WTC11 (cell line): ENCODE measurements at regions not wholly inside any gene's neighbourhood (a gene's known extent, or its start where the extent isn't known, plus 50 kb on each side); places are given as distances from the start of the nearest gene placed in this dataset.

Source experiments
- ATAC-seq: fragments of 200-7000 bp; cut with Tn5 transposase; 2 replicates; pipeline ENCODE4 v1.10.0; 2021; ENCODE audit warnings: mild to moderate bottlenecking, moderate library complexity
- CTCF ChIA-PET: fragments of 300-600 bp; sonication (Branson Sonifier 250); formaldehyde crosslinking; loops from one replicate; lab custom pipeline; 2021; ENCODE audit warnings: antibody characterized with exemption; lab: Charles Lee
- POLR2A ChIA-PET: fragments of 350-600 bp; sonication (Branson Sonifier 250); formaldehyde crosslinking; loops from one replicate; lab custom pipeline; 2021; ENCODE audit warnings: antibody characterized with exemption; lab: Charles Lee
- DNase-seq: peaks from one replicate; pipeline ENCODE4 v3.0.0; 2021; ENCODE audit warnings: low spot score
- H3K27ac Mint-ChIP-seq: 2 replicates; pipeline ENCODE4 v1.8.0; 2021; ENCODE audit warnings: mixed read lengths
- H3K27me3 Mint-ChIP-seq: 2 replicates; pipeline ENCODE4 v1.8.0; 2021; ENCODE audit warnings: low read depth, mild to moderate bottlenecking, moderate library complexity, mixed read lengths
- H3K36me3 Mint-ChIP-seq: 2 replicates; pipeline ENCODE4 v1.8.0; 2021; ENCODE audit warnings: mixed read lengths
- H3K4me1 Mint-ChIP-seq: 2 replicates; pipeline ENCODE4 v1.8.0; 2022; ENCODE audit warnings: mixed read lengths
- H3K4me3 Mint-ChIP-seq: 2 replicates; pipeline ENCODE4 v1.8.0; 2021; ENCODE audit warnings: mild to moderate bottlenecking, moderate library complexity, mixed read lengths
- H3K9me3 Mint-ChIP-seq: 2 replicates; pipeline ENCODE4 v1.8.0; 2021; ENCODE audit warnings: mixed read lengths
- CDX4 ChIP-seq: fragments of 250-450 bp; sonication (Bioruptor Pico); IDR thresholded peaks from 2 replicates; pipeline ENCODE4 v1.9.0; 2021; ENCODE audit warnings: moderate library complexity, mild to moderate bottlenecking, inconsistent platforms, borderline replicate concordance
- CREB1 ChIP-seq: sonication (generic); formaldehyde crosslinking; IDR thresholded peaks from 2 replicates; pipeline ENCODE4 v1.8.0; 2023; ENCODE audit warnings: mild to moderate bottlenecking, missing genetic modification reagents
- ELF4 ChIP-seq: sonication (generic); formaldehyde crosslinking; IDR thresholded peaks from 2 replicates; pipeline ENCODE4 v1.8.1; 2022; ENCODE audit warnings: low read depth, mild to moderate bottlenecking, moderate library complexity, missing genetic modification reagents
- ESRRA ChIP-seq: sonication (generic); formaldehyde crosslinking; IDR thresholded peaks from 2 replicates; pipeline ENCODE4 v1.8.1; 2022; ENCODE audit warnings: mild to moderate bottlenecking, missing genetic modification reagents, borderline replicate concordance
- FOXP1 ChIP-seq: sonication (generic); formaldehyde crosslinking; IDR thresholded peaks from 2 replicates; pipeline ENCODE4 v1.8.0; 2022; ENCODE audit warnings: missing genetic modification reagents, mild to moderate bottlenecking, moderate library complexity, borderline replicate concordance
- GRHL2 ChIP-seq: fragments of 250-450 bp; sonication (Bioruptor Pico); IDR thresholded peaks from 2 replicates; pipeline ENCODE4 v1.8.0; 2022; ENCODE audit warnings: mild to moderate bottlenecking, moderate library complexity; ENCODE audit not compliant: insufficient replicate concordance, severe bottlenecking
- GTF2I ChIP-seq: fragments of 250-450 bp; sonication (Bioruptor Pico); conservative IDR thresholded peaks from 2 replicates; pipeline ENCODE4 v1.4.0; 2021; ENCODE audit warnings: mild to moderate bottlenecking
- JAZF1 ChIP-seq: fragments of 250-450 bp; sonication (Bioruptor Pico); IDR thresholded peaks from 2 replicates; pipeline ENCODE4 v1.9.0; 2021; ENCODE audit warnings: moderate library complexity, mild to moderate bottlenecking, inconsistent platforms
- MAX ChIP-seq: sonication (generic); formaldehyde crosslinking; IDR thresholded peaks from 2 replicates; pipeline ENCODE4 v1.8.0; 2022; ENCODE audit warnings: mild to moderate bottlenecking, missing genetic modification reagents
- OVOL2 ChIP-seq: fragments of 250-450 bp; sonication (Bioruptor Pico); IDR thresholded peaks from 2 replicates; pipeline ENCODE4 v1.9.0; 2021; ENCODE audit warnings: mild to moderate bottlenecking, borderline replicate concordance
- SMAD4 ChIP-seq: sonication (generic); formaldehyde crosslinking; IDR thresholded peaks from 2 replicates; pipeline ENCODE4 v1.8.0; 2022; ENCODE audit warnings: mild to moderate bottlenecking, missing genetic modification reagents
- TCF7 ChIP-seq: sonication (generic); formaldehyde crosslinking; IDR thresholded peaks from 2 replicates; pipeline ENCODE4 v1.8.0; 2022; ENCODE audit warnings: mild to moderate bottlenecking, low read depth, missing genetic modification reagents, moderate library complexity
- TEAD4 ChIP-seq: sonication (generic); formaldehyde crosslinking; IDR thresholded peaks from 2 replicates; pipeline ENCODE4 v1.8.0; 2022; ENCODE audit warnings: mild to moderate bottlenecking, missing genetic modification reagents
- ZMAT4 ChIP-seq: fragments of 250-450 bp; sonication (Bioruptor Pico); IDR thresholded peaks from 2 replicates; pipeline ENCODE4 v1.9.0; 2021; ENCODE audit warnings: mild to moderate bottlenecking
- ZNF232 ChIP-seq: sonication (generic); formaldehyde crosslinking; IDR thresholded peaks from 2 replicates; pipeline ENCODE4 v1.8.0; 2022; ENCODE audit warnings: mild to moderate bottlenecking, missing genetic modification reagents
- TF ChIP-seq, protein P1 (sequence below): sonication (generic); formaldehyde crosslinking; IDR thresholded peaks from 2 replicates; pipeline ENCODE4 v1.8.1; 2023; ENCODE audit warnings: mild to moderate bottlenecking, missing genetic modification reagents, moderate library complexity
- TF ChIP-seq, protein P2 (sequence below): sonication (generic); formaldehyde crosslinking; IDR thresholded peaks from 2 replicates; pipeline ENCODE4 v1.8.1; 2022; ENCODE audit warnings: missing genetic modification reagents, borderline replicate concordance
- TF ChIP-seq, protein P3 (sequence below): sonication (generic); formaldehyde crosslinking; IDR thresholded peaks from 2 replicates; pipeline ENCODE4 v1.8.1; 2022; ENCODE audit warnings: mild to moderate bottlenecking, missing genetic modification reagents, moderate library complexity, borderline replicate concordance
- TF ChIP-seq, protein P4 (sequence below): fragments of 250-450 bp; sonication (Bioruptor Pico); IDR thresholded peaks from 2 replicates; pipeline ENCODE4 v1.8.0; 2021; ENCODE audit warnings: mild to moderate bottlenecking

DNA sequence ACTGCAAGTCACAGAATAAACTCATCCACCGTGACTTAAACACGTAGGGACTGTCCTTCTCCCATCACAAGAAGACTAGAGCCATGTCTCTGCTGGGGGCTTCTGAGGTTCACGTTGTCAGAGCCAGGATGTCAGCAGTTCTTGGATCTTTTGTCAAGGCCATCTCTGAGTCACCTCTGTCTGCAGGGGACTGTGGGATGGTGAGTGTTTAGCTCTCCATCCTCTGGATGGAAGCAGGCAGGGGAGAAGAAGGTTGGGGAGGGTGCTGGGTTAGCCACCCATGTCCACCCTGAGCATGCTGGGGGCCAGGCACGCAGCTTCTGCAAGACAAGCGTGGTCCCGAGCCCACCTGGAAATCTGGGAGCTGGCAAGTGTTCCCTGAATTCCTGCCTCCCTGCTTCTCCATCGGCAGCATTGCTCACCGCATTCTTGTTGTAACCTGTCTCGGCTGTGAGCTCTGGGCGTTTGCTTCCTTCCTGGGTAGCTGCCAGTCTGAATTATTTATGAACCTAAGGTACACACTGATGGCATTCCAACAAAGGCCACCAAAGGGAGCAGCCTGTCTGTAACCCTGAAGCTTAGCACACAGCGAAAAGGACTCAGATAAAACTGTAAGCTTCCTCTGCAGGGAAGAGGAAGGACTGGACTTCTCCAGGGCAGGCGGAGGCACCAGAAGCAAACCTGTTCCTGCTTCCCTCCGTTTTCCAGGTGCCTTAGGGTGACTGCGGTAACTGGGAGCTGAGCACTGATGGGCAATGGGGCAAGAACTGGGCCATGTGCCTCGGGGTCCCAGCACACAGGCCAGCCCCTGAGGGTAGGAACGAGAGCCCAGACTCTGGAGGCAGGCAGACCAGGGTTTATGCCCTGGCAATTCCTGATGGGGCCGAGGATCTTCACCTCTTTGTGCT lies 88.6 kb downstream of the RIPK4 start:
- DNase-seq (no peak), ATAC-seq (peak; percentile 24)
- Mint-ChIP-seq H3K9me3 (peaks cover 3% of the 10 kb centered on the region; the same call in 1 of the 2 replicates), H3K4me1 (peaks cover 33% of the 10 kb centered on the region), H3K36me3 (no peaks in the 10 kb centered on the region), H3K27ac (peak overlapping the region; percentile 76; the same call in 1 of the 2 replicates), H3K4me3 (no peak overlapping the region), H3K27me3 (no peaks in the 10 kb centered on the region; the same call in 1 of the 2 replicates)
- TF ChIP-seq MAX (CRISPR knock-in tag) = peak; percentile 65; the same call in 1 of the 2 replicates
- TF ChIP-seq SMAD4 = no peak
- CTCF ChIA-PET = interaction anchor here (0.8 to 2.5 kb wide), 8 partner anchors 9 to 138 kb away, joined by 3 to 11 read pairs (median 4); no protein-coding TSS in a partner anchor
- POLR2A ChIA-PET = no interaction called here

GRCh38 chr21:41677671-41678015 lies 89.2 kb downstream of the RIPK4 start:
- ATAC-seq (no peak), DNase-seq (no peak)
- Mint-ChIP-seq H3K27me3 (no peaks in the 10 kb centered on the region; the same call in 1 of the 2 replicates), H3K4me3 (no peak overlapping the region), H3K27ac (no peak overlapping the region), H3K36me3 (no peaks in the 10 kb centered on the region), H3K9me3 (peaks cover 3% of the 10 kb centered on the region; the same call in 1 of the 2 replicates), H3K4me1 (peaks cover 33% of the 10 kb centered on the region)
- TF ChIP-seq, protein P1, sequence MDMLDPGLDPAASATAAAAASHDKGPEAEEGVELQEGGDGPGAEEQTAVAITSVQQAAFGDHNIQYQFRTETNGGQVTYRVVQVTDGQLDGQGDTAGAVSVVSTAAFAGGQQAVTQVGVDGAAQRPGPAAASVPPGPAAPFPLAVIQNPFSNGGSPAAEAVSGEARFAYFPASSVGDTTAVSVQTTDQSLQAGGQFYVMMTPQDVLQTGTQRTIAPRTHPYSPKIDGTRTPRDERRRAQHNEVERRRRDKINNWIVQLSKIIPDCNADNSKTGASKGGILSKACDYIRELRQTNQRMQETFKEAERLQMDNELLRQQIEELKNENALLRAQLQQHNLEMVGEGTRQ (CRISPR knock-in tag) = no peak
- TF ChIP-seq GRHL2 (CRISPR knock-in tag) (no peak), ELF4 (CRISPR knock-in tag) (no peak), TEAD4 (no peak), FOXP1 (CRISPR knock-in tag) (no peak), ESRRA (CRISPR knock-in tag) (no peak), TCF7 (CRISPR knock-in tag) (no peak), JAZF1 (no peak), ZMAT4 (no peak), OVOL2 (CRISPR knock-in tag) (no peak), CREB1 (no peak), ZNF232 (no peak)
- TF ChIP-seq, protein P2, sequence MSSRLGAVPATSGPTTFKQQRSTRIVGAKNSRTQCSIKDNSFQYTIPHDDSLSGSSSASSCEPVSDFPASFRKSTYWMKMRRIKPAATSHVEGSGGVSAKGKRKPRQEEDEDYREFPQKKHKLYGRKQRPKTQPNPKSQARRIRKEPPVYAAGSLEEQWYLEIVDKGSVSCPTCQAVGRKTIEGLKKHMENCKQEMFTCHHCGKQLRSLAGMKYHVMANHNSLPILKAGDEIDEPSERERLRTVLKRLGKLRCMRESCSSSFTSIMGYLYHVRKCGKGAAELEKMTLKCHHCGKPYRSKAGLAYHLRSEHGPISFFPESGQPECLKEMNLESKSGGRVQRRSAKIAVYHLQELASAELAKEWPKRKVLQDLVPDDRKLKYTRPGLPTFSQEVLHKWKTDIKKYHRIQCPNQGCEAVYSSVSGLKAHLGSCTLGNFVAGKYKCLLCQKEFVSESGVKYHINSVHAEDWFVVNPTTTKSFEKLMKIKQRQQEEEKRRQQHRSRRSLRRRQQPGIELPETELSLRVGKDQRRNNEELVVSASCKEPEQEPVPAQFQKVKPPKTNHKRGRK = no peak
- TF ChIP-seq, protein P3, sequence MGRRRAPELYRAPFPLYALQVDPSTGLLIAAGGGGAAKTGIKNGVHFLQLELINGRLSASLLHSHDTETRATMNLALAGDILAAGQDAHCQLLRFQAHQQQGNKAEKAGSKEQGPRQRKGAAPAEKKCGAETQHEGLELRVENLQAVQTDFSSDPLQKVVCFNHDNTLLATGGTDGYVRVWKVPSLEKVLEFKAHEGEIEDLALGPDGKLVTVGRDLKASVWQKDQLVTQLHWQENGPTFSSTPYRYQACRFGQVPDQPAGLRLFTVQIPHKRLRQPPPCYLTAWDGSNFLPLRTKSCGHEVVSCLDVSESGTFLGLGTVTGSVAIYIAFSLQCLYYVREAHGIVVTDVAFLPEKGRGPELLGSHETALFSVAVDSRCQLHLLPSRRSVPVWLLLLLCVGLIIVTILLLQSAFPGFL (CRISPR knock-in tag) = no peak
- ChIA-PET CTCF (interaction anchor here (1.2 to 2.5 kb wide), 4 partner anchors 69 to 139 kb away, joined by 4 to 11 read pairs (median 6); no protein-coding TSS in a partner anchor), POLR2A (no interaction called here)

DNA sequence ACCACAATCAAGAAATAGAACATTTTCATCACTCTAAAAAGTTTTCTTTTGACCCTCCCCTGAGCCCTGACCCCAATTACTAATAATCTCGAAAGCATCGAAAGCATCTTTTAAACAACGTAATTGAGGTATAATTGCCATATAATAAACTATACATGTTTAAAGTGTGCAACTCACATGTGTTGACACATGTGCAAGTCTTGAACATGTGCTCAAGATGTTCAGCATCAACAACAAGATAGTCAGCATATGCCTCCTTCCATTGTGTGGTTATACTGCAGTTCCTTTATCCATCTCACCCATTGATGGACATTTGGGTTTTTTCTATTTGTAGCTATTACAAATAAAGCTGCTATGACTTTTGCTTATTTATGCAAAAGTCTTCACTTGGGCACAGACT lies 90.7 kb downstream of the RIPK4 start:
- no peak overlapping the region for H3K27ac Mint-ChIP-seq
- no peak for DNase-seq
- H3K27me3 Mint-ChIP-seq = no peaks in the 10 kb centered on the region; the same call in none of the 2 replicates
- CTCF ChIA-PET = interaction anchor here (0.6 to 1.3 kb wide), 2 partner anchors 27 to 64 kb away, joined by 4 read pairs; no protein-coding TSS in a partner anchor
- POLR2A ChIA-PET = no interaction called here
- TF ChIP-seq GTF2I (CRISPR knock-in tag) = no peak
- TF ChIP-seq CDX4 = no peak
- TF ChIP-seq, protein P4, sequence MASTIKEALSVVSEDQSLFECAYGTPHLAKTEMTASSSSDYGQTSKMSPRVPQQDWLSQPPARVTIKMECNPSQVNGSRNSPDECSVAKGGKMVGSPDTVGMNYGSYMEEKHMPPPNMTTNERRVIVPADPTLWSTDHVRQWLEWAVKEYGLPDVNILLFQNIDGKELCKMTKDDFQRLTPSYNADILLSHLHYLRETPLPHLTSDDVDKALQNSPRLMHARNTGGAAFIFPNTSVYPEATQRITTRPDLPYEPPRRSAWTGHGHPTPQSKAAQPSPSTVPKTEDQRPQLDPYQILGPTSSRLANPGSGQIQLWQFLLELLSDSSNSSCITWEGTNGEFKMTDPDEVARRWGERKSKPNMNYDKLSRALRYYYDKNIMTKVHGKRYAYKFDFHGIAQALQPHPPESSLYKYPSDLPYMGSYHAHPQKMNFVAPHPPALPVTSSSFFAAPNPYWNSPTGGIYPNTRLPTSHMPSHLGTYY (CRISPR knock-in tag) = no peak
- H3K9me3 Mint-ChIP-seq = peaks cover 3% of the 10 kb centered on the region; the same call in 1 of the 2 replicates
- no peak for ATAC-seq
- no peaks in the 10 kb centered on the region for H3K36me3 Mint-ChIP-seq
- peaks cover 33% of the 10 kb centered on the region for H3K4me1 Mint-ChIP-seq
- H3K4me3 Mint-ChIP-seq = no peak overlapping the region
